Fibroblast of skin of left quadriceps (primary cell): ENCODE measurements at regions not wholly inside any gene's neighbourhood (a gene's known extent, or its start where the extent isn't known, plus 50 kb on each side); places are given as distances from the start of the nearest gene placed in this dataset.
"Not testable (repeated sequence)": the region's sequence is repeated elsewhere in the genome, so short reads cannot be mapped to it uniquely, and the experiment has no call there.

Source experiments
- DNase-seq, 2 experiments: peaks; one replicate each; pipeline ENCODE4 v3.0.0-alpha.2; 2013; ENCODE audit warnings: low read depth in 2 of 2

- no peak for DNase-seq
Observed at GRCh38 chr18:73549236-73549635, 598.4 kb downstream of the FBXO15 start.

DNA sequence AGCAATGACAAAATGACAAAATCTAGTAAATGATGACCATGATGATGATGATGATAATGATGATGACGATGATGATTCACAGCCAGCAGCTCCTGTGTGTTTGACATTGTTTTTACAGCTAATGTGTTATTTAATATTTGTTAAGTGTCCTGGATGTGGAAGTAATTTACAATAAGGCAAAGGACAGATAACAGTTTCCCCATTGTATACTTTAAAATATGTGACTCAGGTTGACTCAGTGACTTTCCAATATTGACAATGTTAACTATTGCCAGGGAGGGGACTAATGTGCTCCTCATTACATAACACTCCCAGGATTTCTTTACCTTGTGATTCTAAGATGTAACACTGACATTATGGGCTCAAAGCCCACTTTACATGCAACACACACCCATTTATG, 602.2 kb downstream of the FBXO15 start:
- no peak for DNase-seq

GRCh38 chr18:73544617-73545016, 603.0 kb downstream of the FBXO15 start:
- no peak for DNase-seq

DNA sequence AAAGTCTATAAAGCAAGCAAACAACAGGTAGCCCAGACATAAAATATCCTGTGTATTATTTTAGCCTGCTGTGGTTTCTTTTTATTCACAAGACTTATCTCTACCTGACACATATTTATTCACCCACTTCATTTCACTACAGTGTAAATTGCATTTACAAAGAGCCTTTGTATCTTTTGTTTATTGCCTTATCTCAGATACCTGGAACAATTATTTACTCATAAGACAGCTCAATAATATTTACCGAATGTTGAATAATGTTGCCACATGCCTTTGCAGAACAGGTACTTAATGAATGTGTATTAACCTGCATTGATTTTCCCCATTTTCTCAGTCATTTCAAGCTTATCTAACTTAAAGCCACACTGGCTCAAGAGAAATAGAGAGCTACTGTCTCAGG, 603.6 kb downstream of the FBXO15 start:
- DNase-seq: no peak

- DNase-seq: no peak
Observed at GRCh38 chr18:73535990-73536389, 611.6 kb downstream of the FBXO15 start.

DNA sequence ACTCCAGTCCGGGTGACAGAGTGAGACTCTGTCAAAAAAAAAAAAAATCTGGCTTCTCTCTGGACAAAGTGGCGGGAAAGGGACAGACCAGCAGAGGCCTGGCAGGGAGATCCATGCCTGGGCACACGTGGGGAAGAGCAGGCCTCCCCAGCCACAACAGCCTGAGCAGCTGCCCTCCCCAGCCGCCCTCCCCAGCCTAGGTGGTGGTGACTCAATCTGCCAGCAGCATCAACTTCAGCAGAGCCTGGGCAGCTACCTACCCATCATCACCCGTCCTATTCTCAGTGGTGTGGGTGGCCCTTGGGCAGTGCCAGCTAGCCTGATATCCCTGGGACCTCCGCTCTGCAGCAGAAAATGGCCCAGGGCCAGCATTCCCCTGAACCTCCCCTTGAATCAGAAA, 612.4 kb downstream of the FBXO15 start:
- no peak for DNase-seq

DNA sequence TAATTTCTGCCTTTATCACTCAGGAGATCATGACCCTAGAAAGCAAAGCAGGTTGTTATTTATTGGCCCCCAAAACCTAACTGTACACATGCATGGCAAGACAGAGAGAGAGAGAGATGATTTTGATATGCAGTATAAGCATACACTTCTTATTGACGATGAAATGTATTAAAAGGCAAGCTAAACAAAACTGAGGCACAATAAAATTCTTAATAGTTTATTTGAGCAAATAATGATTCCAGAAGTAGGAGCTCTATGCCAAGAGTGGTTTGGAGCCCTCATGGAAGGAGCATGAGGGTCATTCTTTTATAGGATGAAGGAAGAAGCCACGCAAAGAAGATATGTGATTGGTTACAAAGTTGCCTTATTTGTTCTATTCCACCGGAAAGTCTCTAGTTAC, 616.0 kb downstream of the FBXO15 start:
- no peak for DNase-seq

DNA sequence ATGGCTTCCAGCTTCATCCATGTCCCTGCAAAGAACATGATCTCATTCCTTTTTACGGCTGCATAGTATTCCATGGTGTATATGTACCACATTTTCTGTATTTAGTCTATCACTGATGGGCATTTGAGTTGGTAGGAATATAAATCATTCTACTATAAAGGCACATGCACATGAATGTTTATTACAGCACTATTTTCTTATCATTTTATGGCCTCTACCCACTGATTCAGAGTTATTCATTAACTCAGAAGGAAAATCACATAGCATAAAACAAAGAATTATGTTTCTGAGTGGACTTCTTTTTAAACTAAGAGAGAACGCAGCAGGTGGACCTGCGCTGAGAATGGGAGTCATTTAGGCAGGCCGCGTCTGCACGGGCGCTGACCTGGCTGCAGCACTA, 619.6 kb downstream of the FBXO15 start:
- no peak for DNase-seq

GRCh38 chr18:73520229-73520628, 627.4 kb downstream of the FBXO15 start:
- DNase-seq: no peak

GRCh38 chr18:73516056-73516455, 631.6 kb downstream of the FBXO15 start:
- DNase-seq: not testable (repeated sequence)

GRCh38 chr18:73514449-73514848, 633.2 kb downstream of the FBXO15 start:
- no peak for DNase-seq

DNA sequence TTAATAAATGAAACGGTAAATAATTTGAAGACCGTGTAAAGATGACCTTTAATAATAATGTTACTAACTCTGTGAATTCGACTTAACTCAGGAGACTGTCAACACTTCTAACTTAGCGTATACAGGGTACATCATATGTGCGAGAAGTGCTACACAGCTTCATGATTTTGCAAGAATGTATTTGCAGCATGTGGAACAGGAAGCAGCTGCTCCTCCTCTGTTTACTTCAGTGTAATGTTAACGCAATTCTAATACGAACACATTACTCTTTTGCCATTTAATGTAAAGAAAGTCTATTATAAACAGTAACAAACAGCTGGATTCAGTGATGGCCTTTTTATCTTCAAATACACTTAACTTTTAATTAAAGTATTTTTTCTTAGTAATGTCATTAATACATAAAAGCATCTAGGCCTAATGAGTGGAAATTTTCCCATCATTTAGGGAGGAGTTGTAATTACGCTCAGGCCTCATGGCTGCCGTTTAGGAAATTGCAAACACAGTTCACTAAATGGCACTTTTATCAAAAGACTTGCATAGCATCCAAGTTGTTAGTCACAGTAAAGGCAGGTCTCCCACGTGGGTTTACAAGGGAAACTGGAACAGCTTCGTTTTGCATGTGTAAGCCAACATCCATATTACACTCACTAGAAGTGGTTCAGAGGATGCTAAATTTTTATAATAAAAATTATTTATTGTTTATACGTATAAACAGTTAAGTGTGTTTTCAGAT, 635.7 kb downstream of the FBXO15 start:
- DNase-seq: no peak

GRCh38 chr18:73509460-73509859, 638.2 kb downstream of the FBXO15 start:
- peak; percentile 25 to 48 for DNase-seq

DNA sequence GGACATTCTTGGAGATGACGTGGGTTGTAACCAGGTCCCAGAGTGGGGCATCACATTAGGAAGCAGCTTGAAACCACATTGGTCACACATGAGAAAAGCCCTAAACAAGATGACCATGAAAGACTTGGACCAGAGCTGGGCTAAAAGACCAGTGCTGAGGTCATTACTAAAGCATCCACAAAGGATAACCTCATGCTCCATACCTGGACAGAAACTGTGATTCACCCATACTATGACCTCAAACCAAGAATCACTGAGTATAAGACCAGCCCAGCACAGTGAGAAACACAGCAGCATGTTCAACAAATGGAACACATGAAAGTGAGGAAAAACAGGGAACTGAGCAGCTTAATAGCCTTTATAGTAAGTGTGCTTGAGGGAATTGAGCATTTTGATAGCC, 635.5 kb upstream of the NETO1 start:
- no peak for DNase-seq

DNA sequence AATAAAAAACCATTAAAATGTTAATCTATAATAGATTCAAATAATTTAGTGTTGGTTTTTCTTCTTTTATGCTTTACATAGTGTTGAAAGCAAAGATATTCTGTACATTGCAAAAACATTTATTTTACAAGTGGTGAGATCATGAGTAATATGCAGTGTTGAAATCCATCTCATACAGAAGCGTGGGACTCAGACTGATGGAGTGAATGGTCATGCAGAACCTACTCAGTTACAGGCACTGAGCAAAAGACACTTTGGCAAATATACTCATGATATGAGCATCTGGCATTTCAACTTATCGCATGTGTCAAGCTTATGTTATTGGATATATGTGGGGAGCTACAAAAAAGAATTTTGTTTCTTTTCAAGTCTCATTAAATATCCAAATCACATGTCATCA, 620.2 kb upstream of the NETO1 start:
- DNase-seq: peak; percentile 49

DNA sequence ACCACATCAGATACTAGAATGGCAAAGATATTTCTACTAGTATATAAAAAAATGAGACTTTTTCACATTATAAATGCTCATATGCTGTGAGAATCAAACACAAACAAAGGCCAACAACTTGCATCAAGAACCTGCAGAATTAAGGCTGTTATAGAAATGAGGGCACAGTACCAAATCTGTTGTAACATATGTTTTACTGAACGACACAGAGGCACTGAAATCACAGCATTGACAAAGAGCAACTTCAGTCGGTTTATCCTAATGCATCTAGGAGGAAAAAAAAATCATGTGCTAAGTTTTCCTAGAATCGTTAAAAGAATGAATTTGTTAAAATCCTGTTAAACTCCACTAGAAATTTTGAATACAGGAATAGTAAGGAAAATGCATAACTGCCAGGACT, 617.4 kb upstream of the NETO1 start:
- no peak for DNase-seq

- DNase-seq: no peak
Observed at GRCh38 chr18:73482901-73483300, 615.1 kb upstream of the NETO1 start.

GRCh38 chr18:73479477-73479876, 611.7 kb upstream of the NETO1 start:
- peak; percentile 41 to 42 for DNase-seq

DNA sequence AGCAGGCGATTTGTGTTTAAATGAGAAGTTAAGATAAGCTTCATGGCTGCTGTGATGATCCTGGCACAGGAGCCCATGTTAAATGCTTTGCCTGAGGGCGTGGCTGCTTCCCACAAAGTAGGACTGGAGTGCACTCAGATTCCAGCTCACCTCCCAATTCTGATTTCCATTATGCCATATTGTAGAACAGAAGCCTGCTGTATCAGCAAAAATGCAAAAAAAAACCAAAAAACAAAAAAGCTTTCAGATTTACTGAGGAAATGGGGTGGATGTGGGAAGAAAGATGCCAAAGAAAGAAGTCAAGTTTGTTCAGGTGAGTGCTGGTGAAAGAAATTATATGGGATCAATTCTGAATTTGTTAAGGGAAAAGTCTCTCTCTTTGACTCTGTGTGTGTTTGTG, 610.4 kb upstream of the NETO1 start:
- DNase-seq: no peak

DNA sequence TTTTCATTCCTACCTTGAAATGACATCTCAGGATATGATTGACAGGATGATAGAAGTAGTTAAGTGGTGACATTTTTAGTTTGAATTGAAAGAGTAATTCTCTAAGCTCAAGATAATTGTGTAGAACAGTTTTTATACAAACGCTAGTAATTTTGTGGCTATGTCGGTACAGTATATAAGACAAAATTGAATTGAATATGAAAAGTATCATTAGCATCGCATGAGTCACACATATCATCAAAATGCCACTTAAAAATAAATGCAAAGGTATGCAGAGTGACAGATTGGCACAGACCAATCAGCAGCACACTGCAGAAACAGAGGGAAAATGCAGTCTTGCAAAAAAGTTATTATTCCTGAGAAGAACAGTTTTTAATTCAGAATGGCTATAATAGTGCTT, 608.2 kb upstream of the NETO1 start:
- DNase-seq: no peak

DNA sequence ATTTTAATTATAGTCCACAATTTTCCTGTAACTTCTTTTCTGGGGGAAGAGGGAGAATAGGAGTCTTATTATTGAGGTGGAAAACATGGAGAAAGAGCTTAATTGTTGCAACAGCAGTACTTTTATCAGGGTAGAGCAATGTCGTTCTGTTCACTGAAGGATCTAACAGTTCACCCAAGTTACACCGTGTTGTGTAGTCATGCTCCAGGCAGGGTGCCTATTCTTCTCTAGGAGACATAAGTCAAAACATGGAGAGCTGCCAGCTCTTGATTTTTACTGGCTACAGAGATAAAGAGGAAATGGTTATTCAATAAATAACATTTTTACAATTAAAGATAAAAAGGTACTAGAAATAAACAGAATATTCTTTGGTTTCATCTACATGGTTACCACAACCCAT, 594.3 kb upstream of the NETO1 start:
- DNase-seq: peak; percentile 42 to 45

DNA sequence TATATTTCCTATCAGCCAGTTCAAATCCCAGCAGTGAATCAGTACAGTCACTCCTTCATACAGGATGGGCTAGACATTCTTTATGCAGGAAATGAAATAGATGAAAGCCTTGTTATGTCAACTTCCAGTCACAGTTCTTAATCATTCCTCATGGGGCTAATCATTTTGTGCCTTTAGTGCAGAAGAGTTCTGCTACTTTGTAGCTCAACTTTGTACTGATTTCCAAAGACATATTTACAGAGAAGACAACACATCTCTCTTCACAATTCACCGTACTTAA, 593.9 kb upstream of the NETO1 start:
- DNase-seq: no peak

DNA sequence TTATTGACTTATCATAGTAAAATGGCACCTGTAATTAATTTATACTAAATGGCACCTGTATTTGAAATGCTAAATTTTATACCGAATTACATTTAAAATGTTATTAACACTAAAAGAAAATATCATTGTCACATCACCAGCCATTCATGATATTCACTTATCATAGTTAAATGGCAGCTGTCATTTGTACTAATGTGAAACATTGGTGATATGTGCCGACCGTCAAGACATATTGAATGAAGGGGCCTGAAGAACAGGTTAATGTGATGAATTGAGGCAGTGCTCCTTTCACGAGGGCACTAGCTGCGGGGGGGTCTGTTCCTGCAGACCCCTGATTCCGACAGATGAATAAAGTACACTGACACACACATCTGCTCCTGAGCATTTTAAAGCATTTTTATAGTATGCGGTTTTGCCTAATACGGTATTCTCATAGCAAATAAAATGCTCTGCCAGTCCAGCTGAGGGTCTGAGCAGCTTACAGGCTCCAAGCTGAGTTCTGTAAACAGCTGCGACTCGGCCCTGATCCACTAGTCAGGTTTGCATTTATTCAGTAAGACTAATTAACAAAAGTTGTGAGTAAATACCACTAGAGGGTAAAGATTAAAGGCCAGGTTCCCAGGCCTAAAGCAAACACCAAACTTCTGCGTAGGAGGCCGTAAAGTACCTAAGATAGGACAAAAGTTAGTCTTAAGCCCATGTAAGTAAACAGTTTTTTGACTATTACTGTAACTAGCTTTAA, 593.4 kb upstream of the NETO1 start:
- DNase-seq: no peak
